ENCODE measurements at regions not wholly inside any gene's neighbourhood (a gene's known extent, or its start where the extent isn't known, plus 50 kb on each side); places are given as distances from the start of the nearest gene placed in this dataset.
"Not testable (repeated sequence)": the region's sequence is repeated elsewhere in the genome, so short reads cannot be mapped to it uniquely, and the experiment has no call there.

- H3K27me3 ChIP-seq, result no peaks in the 10 kb centered on the region
- no peak for TF ChIP-seq POLR2A (IDR thresholded peaks at IDR 0.05)
- TF ChIP-seq, protein P1, sequence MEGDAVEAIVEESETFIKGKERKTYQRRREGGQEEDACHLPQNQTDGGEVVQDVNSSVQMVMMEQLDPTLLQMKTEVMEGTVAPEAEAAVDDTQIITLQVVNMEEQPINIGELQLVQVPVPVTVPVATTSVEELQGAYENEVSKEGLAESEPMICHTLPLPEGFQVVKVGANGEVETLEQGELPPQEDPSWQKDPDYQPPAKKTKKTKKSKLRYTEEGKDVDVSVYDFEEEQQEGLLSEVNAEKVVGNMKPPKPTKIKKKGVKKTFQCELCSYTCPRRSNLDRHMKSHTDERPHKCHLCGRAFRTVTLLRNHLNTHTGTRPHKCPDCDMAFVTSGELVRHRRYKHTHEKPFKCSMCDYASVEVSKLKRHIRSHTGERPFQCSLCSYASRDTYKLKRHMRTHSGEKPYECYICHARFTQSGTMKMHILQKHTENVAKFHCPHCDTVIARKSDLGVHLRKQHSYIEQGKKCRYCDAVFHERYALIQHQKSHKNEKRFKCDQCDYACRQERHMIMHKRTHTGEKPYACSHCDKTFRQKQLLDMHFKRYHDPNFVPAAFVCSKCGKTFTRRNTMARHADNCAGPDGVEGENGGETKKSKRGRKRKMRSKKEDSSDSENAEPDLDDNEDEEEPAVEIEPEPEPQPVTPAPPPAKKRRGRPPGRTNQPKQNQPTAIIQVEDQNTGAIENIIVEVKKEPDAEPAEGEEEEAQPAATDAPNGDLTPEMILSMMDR (IDR thresholded peaks at IDR 0.05), result no peak
- H3K36me3 ChIP-seq, result no peaks in the 10 kb centered on the region
- DNase-seq, result no peak
- no peaks in the 10 kb centered on the region for H3K9me3 ChIP-seq
- no peaks in the 10 kb centered on the region for H3K4me1 ChIP-seq
- H3K27ac ChIP-seq, result no peak overlapping the region
- 68 to 72% methylated on average over 7 to 13 of the region's 14 CpGs for WGBS, 2 donors
- no peak overlapping the region for H3K4me3 ChIP-seq (replicated peaks in 1 of 3)
- intact Hi-C loops (cut with DNase I), result no loop called here
These were observed 130.8 kb downstream of the CPZ start for GRCh38 chr4:8723222-8723980.

DNA sequence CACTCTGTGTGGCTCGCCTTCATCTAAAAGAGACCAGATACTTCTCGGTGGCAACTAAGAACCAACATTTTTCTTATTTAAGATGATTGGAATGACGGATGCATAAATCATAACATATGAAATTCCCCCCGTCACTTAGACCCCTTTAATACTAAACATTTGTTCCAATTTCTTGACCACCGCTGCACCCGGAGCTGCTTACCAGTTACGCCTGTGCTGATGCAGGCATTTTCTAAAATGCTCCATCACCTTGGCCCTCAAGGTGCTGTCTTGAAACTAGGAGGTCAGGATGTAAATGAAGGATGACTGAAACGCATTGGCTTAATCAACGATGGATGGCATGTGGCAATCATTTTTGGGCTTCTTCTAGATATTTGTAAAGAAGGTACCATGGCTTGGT, 130.0 kb downstream of the CPZ start:
- no peak for DNase-seq
- intact Hi-C loops (cut with DNase I), result no loop called here
- Histone ChIP-seq H3K27ac (no peak overlapping the region), H3K4me1 (no peaks in the 10 kb centered on the region), H3K4me3 (replicated peaks in 1 of 3) (no peak overlapping the region), H3K27me3 (no peaks in the 10 kb centered on the region), H3K36me3 (no peaks in the 10 kb centered on the region), H3K9me3 (no peaks in the 10 kb centered on the region)
- TF ChIP-seq, protein P1 (IDR thresholded peaks at IDR 0.05), result no peak
- TF ChIP-seq POLR2A (IDR thresholded peaks at IDR 0.05), result no peak
- 87 to 90% methylated on average over 9 of the region's 9 CpGs for WGBS, 2 donors

- Histone ChIP-seq H3K9me3 (no peaks in the 10 kb centered on the region), H3K4me3 (replicated peaks in 1 of 3) (no peak overlapping the region), H3K27ac (no peak overlapping the region), H3K27me3 (no peaks in the 10 kb centered on the region), H3K36me3 (no peaks in the 10 kb centered on the region), H3K4me1 (no peaks in the 10 kb centered on the region)
- TF ChIP-seq POLR2A (IDR thresholded peaks at IDR 0.05), result no peak
- TF ChIP-seq, protein P1 (IDR thresholded peaks at IDR 0.05), result no peak
- DNase-seq, result no peak
- 77 to 80% methylated on average over 8 of the region's 8 CpGs for WGBS, 2 donors
- intact Hi-C loops (cut with DNase I), result no loop called here
These were observed 129.1 kb downstream of the CPZ start for GRCh38 chr4:8721621-8722020.

DNA sequence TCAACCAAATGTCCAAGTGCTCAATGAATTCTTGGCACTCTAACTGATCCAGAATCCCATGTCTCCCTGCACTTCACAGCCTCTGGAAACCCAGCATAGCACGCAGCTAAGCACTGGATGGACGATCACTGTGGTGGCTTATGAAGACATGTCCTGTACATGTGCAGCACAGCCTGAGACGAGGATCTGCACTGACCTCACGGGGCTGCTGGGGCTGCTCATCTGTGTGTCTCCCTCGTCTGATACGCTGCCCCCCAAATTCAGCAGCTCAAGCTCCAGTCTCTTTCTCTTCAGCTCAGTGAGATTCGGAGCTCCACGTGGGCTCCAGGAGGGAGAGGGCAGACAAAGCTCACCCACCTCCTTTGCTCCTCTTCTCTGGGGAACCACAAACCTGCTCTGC, 126.9 kb downstream of the CPZ start:
- 84% methylated on average over 8 of the region's 8 CpGs for WGBS, 2 donors
- no peak for DNase-seq
- H3K27ac ChIP-seq, result no peak overlapping the region
- H3K36me3 ChIP-seq, result no peaks in the 10 kb centered on the region
- H3K9me3 ChIP-seq, result no peaks in the 10 kb centered on the region
- intact Hi-C loops (cut with DNase I), result no loop called here
- no peaks in the 10 kb centered on the region for H3K27me3 ChIP-seq
- no peaks in the 10 kb centered on the region for H3K4me1 ChIP-seq
- no peak overlapping the region for H3K4me3 ChIP-seq (replicated peaks in 1 of 3)
- no peak for TF ChIP-seq POLR2A (IDR thresholded peaks at IDR 0.05)
- TF ChIP-seq, protein P1 (IDR thresholded peaks at IDR 0.05), result no peak

- WGBS, 2 donors, result 41 to 42% methylated on average over 2 of the region's 2 CpGs
- DNase-seq; intact Hi-C loops (cut with DNase I): not testable (repeated sequence)
These were observed 124.9 kb downstream of the CPZ start for GRCh38 chr4:8717470-8717869.

More at GRCh38 chr4:8717470-8717869, 124.9 kb downstream of the CPZ start:
- H3K27ac ChIP-seq; H3K4me1 ChIP-seq; H3K36me3 ChIP-seq; H3K9me3 ChIP-seq; H3K27me3 ChIP-seq; H3K4me3 ChIP-seq (replicated peaks in 1 of 3): not testable (repeated sequence)

Measured in thyroid gland (tissue), 4 donors.